Activated effector memory CD4-positive, alpha-beta T cell treated with Interleukin-2 at 50 U/mL for 16 hours (primary cell): ENCODE measurements at regions not wholly inside any gene's neighbourhood (a gene's known extent, or its start where the extent isn't known, plus 50 kb on each side); places are given as distances from the start of the nearest gene placed in this dataset.

Experiments used
- DNase-seq: peaks from one replicate; pipeline ENCODE4 v3.0.0-alpha.2; 2020

DNA sequence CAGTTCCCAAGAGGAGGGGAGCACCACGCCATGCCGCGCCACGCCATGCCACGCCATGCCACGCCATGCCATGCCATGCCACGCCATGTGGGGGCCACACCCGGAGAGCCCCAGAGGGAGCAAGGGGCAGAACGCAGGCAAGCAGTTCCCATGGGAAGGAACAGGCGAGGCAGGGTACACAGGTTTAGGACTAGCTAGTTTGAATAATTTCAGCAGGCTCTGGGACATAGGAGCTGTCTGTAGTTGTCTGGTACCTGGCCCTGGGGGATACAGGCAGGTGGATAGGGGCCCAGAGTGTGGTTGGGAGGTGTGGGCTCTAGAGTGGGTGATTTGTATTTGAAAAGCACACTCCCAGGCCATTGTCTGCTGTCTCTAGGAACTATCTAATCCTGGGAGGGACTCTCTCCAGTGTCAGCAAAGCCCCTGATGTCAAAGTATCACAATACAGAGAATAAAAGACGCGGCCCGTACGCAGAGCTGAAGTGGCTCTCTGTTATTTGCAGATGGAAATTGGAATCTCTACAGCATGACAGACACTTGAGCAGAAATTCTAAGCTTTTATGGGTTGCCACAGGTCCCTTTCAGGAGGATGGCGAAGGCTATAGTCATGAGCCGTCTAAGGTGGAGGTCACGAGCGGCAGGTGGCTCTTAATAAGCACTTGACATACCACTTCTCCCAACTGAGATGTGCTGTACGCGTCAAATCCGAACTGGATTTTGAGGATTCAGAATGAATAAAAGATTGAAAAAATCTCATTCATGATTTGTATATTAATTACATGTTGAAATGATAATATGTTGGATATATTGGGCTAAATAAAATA lies 220.8 kb upstream of the TNRC6C start:
- DNase-seq: no peak

DNA sequence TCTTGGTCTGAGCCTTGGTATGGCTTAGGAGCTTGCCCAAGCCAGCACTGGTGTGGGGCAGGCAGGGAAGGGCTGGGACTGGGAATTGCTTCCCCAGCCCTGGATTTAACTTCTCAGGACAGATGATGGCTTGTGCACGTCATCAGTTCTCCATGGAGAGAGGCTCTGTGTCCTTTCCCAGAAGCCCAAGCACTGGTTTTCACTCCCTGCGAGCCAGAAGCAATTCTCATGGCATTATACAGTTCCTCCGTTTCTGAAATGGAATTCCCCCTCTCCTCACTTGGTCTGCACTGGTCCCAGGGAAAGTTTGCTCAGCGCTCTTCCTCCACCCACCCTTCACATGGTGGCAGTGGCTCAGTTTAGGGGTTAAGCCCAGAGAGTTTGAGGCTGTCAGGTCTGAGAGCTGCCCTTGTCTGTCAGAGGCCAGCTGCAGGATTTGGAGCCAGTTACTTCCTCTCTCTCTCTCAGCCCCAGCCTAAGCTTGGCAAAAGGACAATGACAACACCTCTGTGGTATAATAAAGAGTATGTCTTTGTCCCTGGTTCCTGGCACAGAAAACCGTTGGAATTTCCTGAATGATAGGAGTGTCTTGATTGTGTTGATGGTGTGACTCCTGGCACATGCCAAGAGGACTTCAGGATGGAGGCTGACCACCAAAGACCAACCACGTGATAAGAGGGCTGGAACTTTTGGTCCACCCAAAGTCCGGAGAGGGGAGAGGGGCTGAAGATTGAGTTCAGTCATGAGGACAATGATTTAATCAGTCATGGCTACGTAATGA lies 219.6 kb upstream of the TNRC6C start:
- no peak for DNase-seq

GRCh38 chr17:77740481-77740880 lies 218.0 kb upstream of the TNRC6C start:
- DNase-seq: no peak

DNA sequence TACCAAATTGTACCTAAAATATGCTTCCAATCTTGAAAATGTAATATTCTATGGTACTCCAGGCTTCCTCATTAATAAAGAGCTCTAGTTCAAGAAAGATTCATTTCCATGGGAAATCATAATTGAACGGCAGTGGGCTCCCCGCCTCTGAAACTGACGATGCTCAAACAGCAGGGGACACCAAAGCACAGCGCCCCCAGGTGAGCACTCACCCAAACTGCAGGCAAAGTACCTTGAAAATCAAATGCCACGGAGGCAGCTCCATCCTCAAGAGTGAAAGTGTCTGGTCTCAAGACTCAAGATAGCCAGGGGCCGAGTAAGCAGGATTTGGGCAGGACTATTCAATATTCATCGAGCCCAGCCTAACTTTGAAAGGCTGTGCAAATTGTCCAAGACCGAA lies 217.4 kb upstream of the TNRC6C start:
- DNase-seq: peak; percentile 10

GRCh38 chr17:77742579-77742978 lies 215.9 kb upstream of the TNRC6C start:
- DNase-seq: no peak

- DNase-seq: no peak
Measured at GRCh38 chr17:77744066-77744988, 214.2 kb upstream of the TNRC6C start.

DNA sequence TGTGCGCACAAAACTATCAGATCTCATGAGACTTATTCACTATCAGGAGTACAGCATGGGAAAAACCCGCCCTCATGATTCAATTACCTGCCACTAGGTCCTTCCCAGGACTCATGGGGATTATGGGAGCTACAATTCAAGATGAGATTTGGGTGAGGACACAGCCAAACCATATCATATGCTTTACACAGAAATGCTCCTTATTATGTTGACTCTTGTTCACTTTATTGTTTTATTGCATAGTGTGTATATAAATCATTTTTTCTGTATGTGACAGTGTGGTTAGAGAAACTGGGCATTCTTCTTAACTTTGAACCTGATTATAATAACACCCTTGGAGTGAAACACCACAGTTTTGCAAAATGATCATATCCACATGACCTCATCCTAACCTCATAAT lies 212.8 kb upstream of the TNRC6C start:
- DNase-seq: no peak

- no peak for DNase-seq
Measured at GRCh38 chr17:77746393-77746792, 212.1 kb upstream of the TNRC6C start.

GRCh38 chr17:77746896-77747554 lies 211.5 kb upstream of the TNRC6C start:
- no peak for DNase-seq

DNA sequence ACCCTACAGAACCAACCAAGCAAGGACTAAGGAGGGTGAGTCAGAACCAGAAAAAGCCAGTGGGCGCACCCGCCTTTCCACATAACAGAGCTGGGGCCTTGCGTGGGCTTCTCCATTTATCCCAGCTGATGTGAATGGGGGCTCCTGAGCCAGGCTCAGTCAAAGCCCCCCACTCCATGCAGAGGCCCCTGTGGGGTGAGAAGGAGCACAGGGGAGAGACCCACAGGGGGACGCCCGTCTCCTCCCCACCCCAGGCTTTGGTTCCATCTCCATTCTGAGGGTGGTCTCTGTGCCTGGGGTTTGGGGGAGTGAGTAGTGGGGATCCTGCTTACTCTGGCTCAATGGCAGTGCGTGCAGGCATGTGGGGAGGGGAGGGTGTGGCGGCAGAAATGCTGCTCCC lies 210.1 kb upstream of the TNRC6C start:
- no peak for DNase-seq

DNA sequence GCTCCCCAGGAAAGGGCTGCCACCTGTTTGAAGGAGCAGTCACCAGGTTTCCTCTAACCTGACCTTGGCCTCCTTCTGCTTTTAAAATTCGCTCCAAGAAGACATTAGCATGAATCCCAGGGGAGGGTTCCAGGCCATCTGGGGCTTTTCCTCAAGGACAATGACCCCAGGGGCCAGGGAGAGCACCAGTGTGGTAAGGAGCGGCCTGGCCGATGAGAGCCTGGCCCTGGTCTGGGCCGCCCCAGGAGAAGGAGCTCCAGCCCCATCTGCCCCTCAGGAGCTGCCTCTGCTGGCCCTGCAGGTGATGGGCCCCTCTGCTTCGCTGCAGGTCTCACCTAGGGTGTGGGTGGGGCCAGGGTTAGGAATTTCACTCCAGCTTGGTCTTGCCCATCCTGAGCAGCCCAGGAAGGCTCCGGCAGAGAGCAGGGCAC lies 209.2 kb upstream of the TNRC6C start:
- DNase-seq: no peak

DNA sequence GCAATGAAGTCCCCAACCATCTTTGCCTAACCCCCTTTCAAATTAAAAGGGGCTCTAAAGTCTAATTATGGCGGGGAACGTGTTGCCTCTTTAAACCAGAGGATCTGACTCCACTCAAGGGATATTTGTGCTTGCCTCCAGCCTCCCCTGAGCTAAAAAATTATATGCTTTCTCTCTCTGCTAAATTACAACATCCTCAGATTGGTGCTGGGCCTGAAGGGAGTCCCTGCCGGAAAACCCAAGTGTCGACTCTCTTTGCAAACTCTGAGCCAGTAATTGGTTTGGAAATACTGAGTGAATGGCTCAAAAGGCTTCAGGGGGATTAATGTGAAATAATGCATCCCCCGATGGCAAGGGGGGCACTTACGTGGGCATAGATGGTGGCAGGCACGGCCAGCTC lies 208.5 kb upstream of the TNRC6C start:
- DNase-seq: no peak

DNA sequence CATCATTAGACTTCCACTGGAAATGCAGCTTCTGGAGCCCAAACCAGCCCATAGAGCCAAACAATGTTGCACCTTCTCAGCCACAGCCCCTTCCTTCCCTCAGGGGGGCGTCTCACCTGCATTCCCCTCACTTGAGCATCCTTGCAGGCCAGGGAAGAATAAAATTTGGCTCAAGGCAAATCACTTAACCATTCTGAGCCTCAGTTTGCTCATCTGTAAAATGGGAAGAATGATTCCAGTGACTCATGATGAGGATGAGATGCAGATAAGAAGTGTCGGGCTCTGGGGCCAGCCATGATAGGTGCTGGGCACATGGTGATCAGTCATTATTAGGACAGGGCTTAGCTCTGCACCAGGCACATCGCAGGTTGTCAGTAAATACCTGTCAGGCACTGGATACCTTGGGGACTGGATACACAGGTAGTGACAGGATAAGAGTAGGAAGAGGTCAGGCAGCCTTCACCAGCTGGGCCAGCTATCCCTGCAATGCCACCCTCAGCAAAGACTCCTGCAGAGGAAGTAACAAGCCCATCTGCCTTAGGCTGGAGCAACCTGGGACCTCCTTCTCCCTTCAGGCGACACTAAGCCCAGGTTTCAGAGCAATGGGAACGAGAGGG lies 208.0 kb upstream of the TNRC6C start:
- DNase-seq: no peak

DNA sequence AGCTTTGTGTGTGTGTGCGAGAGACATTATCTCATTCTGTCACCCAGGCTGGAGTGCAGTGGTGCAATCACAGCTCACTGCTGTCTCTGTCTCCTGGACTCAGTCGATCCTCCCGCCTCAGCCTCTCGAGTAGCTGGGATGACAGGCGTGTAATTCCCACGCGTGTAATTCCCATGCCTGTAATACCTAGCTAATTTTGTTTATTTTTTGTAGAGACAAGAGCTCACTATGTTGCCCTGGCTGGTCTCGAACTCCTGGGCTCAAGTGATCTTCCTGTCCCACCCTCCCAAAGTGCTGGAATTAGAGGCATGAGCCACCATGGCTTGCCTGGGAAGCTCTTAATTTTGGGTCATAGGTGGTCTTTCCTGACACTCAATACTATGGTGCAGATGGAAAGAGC lies 205.3 kb upstream of the TNRC6C start:
- no peak for DNase-seq

DNA sequence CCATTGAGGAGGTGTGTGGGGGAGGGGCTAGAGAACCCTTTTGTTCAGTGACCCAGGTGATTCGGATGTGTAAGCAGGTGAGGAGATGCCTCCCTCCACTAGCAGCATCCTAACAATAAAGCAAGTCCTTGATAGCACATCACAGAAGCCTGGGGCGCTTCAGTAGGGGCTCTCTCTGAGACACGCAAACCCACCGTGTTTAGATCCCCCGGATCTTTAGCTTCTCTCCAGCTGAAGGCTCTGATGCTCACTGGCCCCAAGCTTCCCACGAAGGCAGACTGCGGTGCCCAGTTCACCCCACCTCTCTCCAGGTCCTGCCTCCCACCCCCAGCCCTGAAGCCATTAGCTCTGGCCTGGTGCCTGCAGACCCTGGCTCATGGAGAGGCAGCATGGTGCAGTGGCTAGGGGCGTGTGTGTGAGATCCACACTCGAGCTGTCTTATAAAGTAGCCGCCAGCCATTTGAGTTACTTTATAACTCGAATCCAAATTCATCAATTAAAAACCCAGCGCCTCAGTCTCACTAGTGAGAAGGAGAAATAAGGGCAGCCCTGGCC lies 204.7 kb upstream of the TNRC6C start:
- no peak for DNase-seq

GRCh38 chr17:77754956-77755355 lies 203.5 kb upstream of the TNRC6C start:
- DNase-seq: no peak

GRCh38 chr17:77755410-77755963 lies 203.0 kb upstream of the TNRC6C start:
- DNase-seq: no peak

DNA sequence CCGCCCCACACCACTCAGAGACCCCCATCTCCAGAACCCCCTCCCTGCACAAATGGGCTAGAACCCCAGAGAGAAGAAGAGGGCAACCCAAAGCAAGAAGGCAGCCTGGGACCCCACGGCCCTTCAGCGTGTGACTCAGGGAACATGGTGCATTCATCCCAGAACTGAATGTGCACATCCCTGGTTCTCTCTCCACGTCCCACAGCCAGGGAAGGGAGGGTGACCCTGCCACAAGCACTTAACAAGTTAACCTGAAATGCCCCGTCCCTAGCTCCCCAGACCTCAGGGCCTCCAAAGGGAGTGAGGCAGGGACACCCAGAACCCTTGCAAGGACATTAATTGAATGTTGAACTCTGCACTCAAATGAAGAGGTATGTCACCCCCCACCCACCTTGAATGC lies 202.5 kb upstream of the TNRC6C start:
- no peak for DNase-seq

GRCh38 chr17:77756846-77757560 lies 201.5 kb upstream of the TNRC6C start:
- DNase-seq: no peak

GRCh38 chr17:77757561-77757898 lies 201.0 kb upstream of the TNRC6C start:
- no peak for DNase-seq

DNA sequence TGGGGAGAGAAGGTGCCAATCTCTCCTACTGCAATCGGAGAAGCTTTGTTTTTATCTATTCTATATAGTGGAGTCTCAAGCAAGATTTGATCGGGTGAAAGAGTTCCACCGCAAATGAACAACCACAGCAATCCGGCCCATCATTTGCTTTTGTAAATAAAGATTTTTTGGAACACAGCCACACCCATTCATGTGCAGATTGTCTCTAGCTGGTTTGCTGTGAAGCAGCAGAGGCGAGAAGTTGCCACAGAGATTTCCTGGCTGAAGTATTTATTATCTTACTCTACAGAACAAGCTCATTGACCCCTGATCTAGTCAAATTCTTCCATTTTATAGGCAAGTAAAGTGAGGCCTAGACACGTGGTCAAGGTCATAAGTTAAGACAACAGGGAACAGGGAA lies 195.5 kb upstream of the TNRC6C start:
- DNase-seq: no peak
